Stomach (tissue), 8 donors: ENCODE measurements at regions not wholly inside any gene's neighbourhood (a gene's known extent, or its start where the extent isn't known, plus 50 kb on each side); places are given as distances from the start of the nearest gene placed in this dataset.

Experiments used
- DNase-seq, 2 donors: peaks; one replicate each; pipeline versions ENCODE4 v3.0.0 to v3.0.0-alpha.2; 2013 to 2019
- H3K27ac ChIP-seq, 5 donors: fragments of 200-600 bp in 4 of 5; sonication (generic) in 4 of 5; one replicate each; pipeline ENCODE4 v1.5.1; 2013 to 2019; ENCODE audit warnings: mild to moderate bottlenecking in 1 of 5, moderate library complexity in 1 of 5
- H3K27me3 ChIP-seq, 3 donors: fragments of 200-600 bp; sonication (generic); one replicate each; pipeline ENCODE4 v1.5.1; 2017 to 2019; ENCODE audit warnings: mixed run types in 1 of 3
- H3K36me3 ChIP-seq, 4 donors: fragments of 200-600 bp; sonication (generic); 1 replicate in 3 of 4; 2 replicates in 1 of 4; pipeline ENCODE4 v1.5.1; 2016 to 2019
- H3K4me1 ChIP-seq, 4 donors: fragments of 200-600 bp; sonication (generic); one replicate each; pipeline ENCODE4 v1.5.1; 2016 to 2019
- H3K4me3 ChIP-seq, 4 donors: fragments of 200-600 bp; sonication (generic) in 3 of 4; one replicate each; pipeline ENCODE4 v1.5.1; 2016 to 2019; ENCODE audit warnings: mild to moderate bottlenecking in 1 of 4
- H3K9me3 ChIP-seq, 4 donors: fragments of 200-600 bp; sonication (generic); one replicate each; pipeline ENCODE4 v1.5.1; 2016 to 2019
- CTCF ChIP-seq, 7 experiments: fragments of 450-650 bp in 4 of 7; fragments of 200-600 bp in 3 of 7; sonication (generic) in 3 of 7; IDR thresholded peaks; one replicate each; pipeline ENCODE4 v1.5.1; 2016 to 2019; ENCODE audit warnings: antibody characterized with exemption in 7 of 7, control low read depth in 2 of 7, mild to moderate bottlenecking in 1 of 7
- EP300 ChIP-seq: sonication (generic); formaldehyde crosslinking; IDR thresholded peaks from one replicate; pipeline ENCODE4 v1.6.1; 2017; ENCODE audit warnings: antibody characterized with exemption
- POLR2A ChIP-seq, 4 donors: fragments of 450-650 bp; IDR thresholded peaks; one replicate each; pipeline ENCODE4 v1.6.1; 2016; ENCODE audit warnings: antibody characterized with exemption in 4 of 4, control low read depth in 2 of 4, mild to moderate bottlenecking in 1 of 4, moderate library complexity in 1 of 4
- POLR2AphosphoS5 ChIP-seq, 3 donors: sonication (generic); formaldehyde crosslinking; IDR thresholded peaks; one replicate each; pipeline ENCODE4 v1.6.1; 2016; ENCODE audit warnings: antibody characterized with exemption in 3 of 3
- WGBS, 5 donors: extraction: QIAGEN DNeasy Blood & Tissue Kit in 3 of 5; methylation state at CpG; one replicate each; pipeline versions ENCODE4 v1.1.5 to v1.1.7; 2013 to 2018; 5-methylcytosine and 5-hydroxymethylcytosine counted together
- intact Hi-C: fragments of 100-400 bp; cut with DNase I; formaldehyde crosslinking; loops from one replicate; pipeline ENCODE4 v1.15.1; 2023; ENCODE audit warnings: low total_unique reads
- donor health status: healthy with polysubstance abuse.
- donor health status: Bipolar disorder and iron deficiency.
- donor health status: healthy.

GRCh38 chr1:81512252-81513003 lies 288.3 kb upstream of the ADGRL2 start:
- WGBS, 5 donors, result 72 to 83% (median 77%) methylated on average over 5 of the region's 5 CpGs
- intact Hi-C loops, result no loop called here

GRCh38 chr1:81511281-81511680 lies 289.5 kb upstream of the ADGRL2 start:
- H3K27me3 ChIP-seq, result no peaks in the 10 kb centered on the region
- H3K4me1 ChIP-seq, result peaks cover 0 to 14% (median 13%) of the 10 kb centered on the region in 4 donors
- H3K9me3 ChIP-seq, result no peaks in the 10 kb centered on the region
- DNase-seq, result no peak
- no peak for TF ChIP-seq CTCF (IDR thresholded peaks at IDR 0.05)
- TF ChIP-seq EP300, result no peak
- no peak for TF ChIP-seq POLR2AphosphoS5 (IDR thresholded peaks at IDR 0.05)
- no peak for TF ChIP-seq POLR2A (IDR thresholded peaks at IDR 0.05)
- H3K4me3 ChIP-seq, result no peak overlapping the region
- no peaks in the 10 kb centered on the region for H3K36me3 ChIP-seq
- intact Hi-C loops, result no loop called here
- no peak overlapping the region for H3K27ac ChIP-seq
- WGBS, 5 donors, result 60 to 76% (median 70%) methylated on average over 3 of the region's 3 CpGs

More at GRCh38 chr1:81512252-81513003, 288.3 kb upstream of the ADGRL2 start:
- TF ChIP-seq EP300 (no peak), CTCF (IDR thresholded peaks at IDR 0.05) (no peak), POLR2A (IDR thresholded peaks at IDR 0.05) (no peak), POLR2AphosphoS5 (IDR thresholded peaks at IDR 0.05) (no peak)
- peaks cover 0 to 14% (median 13%) of the 10 kb centered on the region in 4 donors for H3K4me1 ChIP-seq
- no peaks in the 10 kb centered on the region for H3K9me3 ChIP-seq
- DNase-seq, result peak in 1 of 2 donors; percentile 15
- H3K27me3 ChIP-seq, result no peaks in the 10 kb centered on the region
- no peak overlapping the region for H3K27ac ChIP-seq
- no peak overlapping the region for H3K4me3 ChIP-seq
- H3K36me3 ChIP-seq, result no peaks in the 10 kb centered on the region

GRCh38 chr1:81510701-81511100 lies 290.0 kb upstream of the ADGRL2 start:
- no peak overlapping the region for H3K4me3 ChIP-seq
- H3K9me3 ChIP-seq, result no peaks in the 10 kb centered on the region
- peaks cover 0 to 14% (median 13%) of the 10 kb centered on the region in 4 donors for H3K4me1 ChIP-seq
- no peaks in the 10 kb centered on the region for H3K36me3 ChIP-seq
- no peak for DNase-seq
- WGBS, 5 donors, result 73 to 92% (median 87%) methylated on average over 3 of the region's 3 CpGs
- H3K27me3 ChIP-seq, result no peaks in the 10 kb centered on the region
- TF ChIP-seq POLR2A (IDR thresholded peaks at IDR 0.05), result no peak
- TF ChIP-seq CTCF (IDR thresholded peaks at IDR 0.05), result no peak
- no peak for TF ChIP-seq POLR2AphosphoS5 (IDR thresholded peaks at IDR 0.05)
- TF ChIP-seq EP300, result no peak
- intact Hi-C loops, result no loop called here
- H3K27ac ChIP-seq, result no peak overlapping the region

GRCh38 chr1:81509594-81509993 lies 291.1 kb upstream of the ADGRL2 start:
- Histone ChIP-seq H3K4me3 (no peak overlapping the region), H3K36me3 (no peaks in the 10 kb centered on the region), H3K4me1 (peaks cover 0 to 14% (median 13%) of the 10 kb centered on the region in 4 donors), H3K27me3 (no peaks in the 10 kb centered on the region), H3K9me3 (no peaks in the 10 kb centered on the region), H3K27ac (no peak overlapping the region)
- DNase-seq, result peak; percentile 27 to 66
- 21 to 49% (median 36%) methylated on average over 5 of the region's 5 CpGs for WGBS, 5 donors
- intact Hi-C loops, result no loop called here
- TF ChIP-seq CTCF (IDR thresholded peaks at IDR 0.05), result no peak
- TF ChIP-seq EP300, result no peak
- TF ChIP-seq POLR2A (IDR thresholded peaks at IDR 0.05), result no peak
- TF ChIP-seq POLR2AphosphoS5 (IDR thresholded peaks at IDR 0.05), result no peak
